GM19467 (cell line): ENCODE measurements at regions not wholly inside any gene's neighbourhood (a gene's known extent, or its start where the extent isn't known, plus 50 kb on each side); places are given as distances from the start of the nearest gene placed in this dataset.

Experiments used
- ATAC-seq: cut with Tn5 transposase; IDR thresholded peaks from one replicate; pipeline ENCODE4 v1.9.1; 2021; ENCODE audit warnings: mild to moderate bottlenecking, moderate library complexity; ENCODE audit not compliant: unreplicated experiment

GRCh38 chr10:84770824-84771223 lies 442.4 kb downstream of the CCSER2 start:
- no peak for ATAC-seq

- peak; percentile 81 for ATAC-seq
Observed at GRCh38 chr10:84783386-84783785, 455.0 kb downstream of the CCSER2 start.

DNA sequence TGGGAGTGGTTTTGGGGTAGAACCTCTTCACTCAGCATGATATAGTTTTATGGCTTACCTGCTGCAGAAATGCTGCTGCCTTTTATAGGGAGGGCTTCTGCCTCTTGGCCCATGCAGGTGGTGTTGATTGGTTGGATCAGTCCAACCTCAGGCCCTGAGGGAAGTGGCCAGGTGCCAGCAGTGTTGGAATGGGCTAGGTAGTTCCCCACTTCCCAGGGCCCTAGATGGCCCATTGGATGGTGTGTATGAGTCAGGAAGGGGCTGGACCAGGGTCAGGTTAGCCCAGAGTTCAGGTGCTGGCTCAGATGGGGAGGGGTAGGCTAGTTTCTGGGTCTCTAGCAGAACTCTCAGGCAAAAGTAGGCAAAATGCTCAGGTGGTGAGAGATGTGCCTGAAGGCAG lies 455.5 kb downstream of the CCSER2 start:
- ATAC-seq = no peak

DNA sequence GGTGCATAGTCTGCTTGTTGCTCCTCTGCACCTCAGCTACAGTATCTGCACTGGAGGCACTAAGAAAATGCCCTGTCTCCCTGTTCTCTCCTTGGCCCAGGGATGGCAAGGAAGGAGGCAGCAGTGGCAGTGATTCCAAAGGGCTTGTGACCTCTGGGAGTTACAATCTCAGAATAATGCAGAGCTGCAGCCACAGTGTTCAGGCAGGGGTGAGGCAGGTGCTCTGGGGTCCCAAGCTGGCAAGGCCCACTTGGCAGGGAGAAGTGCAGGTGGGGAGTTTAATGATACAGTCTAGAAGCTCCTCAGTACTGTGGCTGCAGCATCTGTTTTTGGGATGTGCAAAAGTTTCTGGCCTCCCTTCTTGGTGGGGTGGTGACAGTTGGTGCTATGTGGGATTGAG lies 456.4 kb downstream of the CCSER2 start:
- ATAC-seq = no peak

DNA sequence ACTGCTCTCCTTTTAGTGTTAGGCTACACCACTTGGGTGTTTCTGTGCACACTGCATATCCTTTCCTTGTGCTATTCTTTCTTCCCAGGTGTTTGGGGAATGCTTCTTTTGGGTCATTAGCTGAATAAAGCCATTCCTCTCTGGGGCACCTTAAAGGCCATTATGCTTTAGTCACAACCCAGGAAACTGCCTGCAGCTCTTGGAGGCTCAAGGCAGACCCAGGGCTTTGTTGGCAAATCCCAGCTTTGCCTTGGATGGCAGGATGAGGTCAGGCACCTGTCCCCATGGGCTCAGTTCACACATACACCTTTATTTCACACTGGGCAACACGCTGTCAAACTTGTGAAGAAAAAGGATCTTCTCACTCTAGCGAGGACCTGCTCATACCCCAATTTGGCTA lies 460.6 kb downstream of the CCSER2 start:
- no peak for ATAC-seq

- no peak for ATAC-seq
Observed at GRCh38 chr10:84798312-84798711, 469.9 kb downstream of the CCSER2 start.

- no peak for ATAC-seq
Observed at GRCh38 chr10:84801156-84801555, 472.8 kb downstream of the CCSER2 start.

DNA sequence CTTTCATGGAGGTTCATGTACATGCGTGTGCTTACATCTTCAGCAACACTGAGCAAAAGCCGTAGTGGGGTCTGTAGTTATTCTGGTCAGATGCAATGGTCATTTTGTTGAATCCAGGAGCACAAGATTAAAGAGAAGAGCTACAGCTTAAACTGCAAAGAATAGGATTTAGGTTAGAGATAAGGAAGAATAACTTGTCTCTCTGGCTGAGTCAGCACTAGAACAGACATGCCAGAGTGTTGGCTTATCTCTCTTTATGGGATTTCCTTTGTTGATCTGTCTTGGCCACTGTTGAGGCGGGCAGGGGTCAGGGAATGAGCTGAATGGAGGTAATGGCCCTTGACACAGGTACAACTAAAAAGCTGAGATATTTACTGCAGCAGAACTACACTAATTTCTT lies 473.5 kb downstream of the CCSER2 start:
- ATAC-seq = no peak

GRCh38 chr10:84805149-84805548 lies 476.8 kb downstream of the CCSER2 start:
- no peak for ATAC-seq

GRCh38 chr10:84811113-84811512 lies 482.7 kb downstream of the CCSER2 start:
- no peak for ATAC-seq

DNA sequence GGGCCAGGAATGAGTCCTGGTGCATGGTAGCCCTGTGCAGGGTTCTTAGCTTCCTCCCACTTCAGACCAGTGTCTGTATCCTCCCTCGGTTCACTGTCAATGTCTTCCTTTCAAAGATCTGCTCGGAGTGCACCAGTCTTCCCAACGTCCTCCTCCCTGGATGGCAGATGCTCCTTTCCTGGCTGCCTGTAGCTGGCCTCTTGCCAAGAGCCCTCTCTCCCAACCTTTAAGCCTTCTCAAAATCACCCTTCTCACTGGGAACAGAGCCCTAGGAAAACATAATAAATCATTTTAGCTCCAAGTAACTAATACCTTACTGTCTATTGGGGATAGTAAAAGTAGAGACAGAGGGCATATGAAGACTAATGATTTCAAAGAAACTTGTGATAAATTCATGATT lies 490.6 kb downstream of the CCSER2 start:
- ATAC-seq = no peak

DNA sequence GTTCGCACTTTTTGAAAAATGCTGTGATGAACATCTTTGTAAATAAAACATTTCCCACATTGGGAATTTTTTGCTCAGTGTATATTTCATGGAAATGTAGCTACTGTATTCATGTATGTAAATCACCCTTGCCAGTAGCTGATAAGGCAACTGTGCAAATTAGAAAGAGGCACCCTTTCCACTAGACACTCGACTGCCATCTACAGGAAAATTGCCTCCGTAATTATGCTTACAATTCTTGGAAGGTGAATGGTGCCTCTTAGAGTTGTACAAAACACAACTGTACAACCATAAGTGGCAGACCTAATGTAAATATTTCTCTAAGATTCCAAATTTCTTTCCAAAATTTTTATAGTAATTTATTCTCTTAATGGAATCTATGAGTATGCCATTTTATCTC lies 491.7 kb downstream of the CCSER2 start:
- no peak for ATAC-seq

DNA sequence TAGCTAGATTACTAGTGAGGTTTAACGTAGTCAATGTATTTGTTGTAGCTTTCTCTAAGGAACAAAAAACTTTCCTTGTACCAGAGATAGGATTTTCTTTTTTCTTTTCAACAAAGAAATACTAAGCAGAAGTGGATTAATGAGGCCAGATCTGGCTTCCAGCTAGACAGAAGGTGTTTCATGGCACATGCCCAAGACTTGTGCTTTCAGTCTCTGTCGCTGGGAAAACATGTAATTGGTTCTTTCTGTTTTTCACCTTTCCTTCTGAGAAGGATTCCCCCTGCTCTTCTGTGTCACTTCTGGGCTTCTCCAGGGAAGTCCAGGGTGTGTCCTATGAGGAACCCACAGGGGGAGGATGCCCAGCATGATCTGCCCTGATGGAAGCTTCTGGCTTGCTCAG lies 492.2 kb downstream of the CCSER2 start:
- no peak for ATAC-seq

GRCh38 chr10:84822931-84823630 lies 494.7 kb downstream of the CCSER2 start:
- ATAC-seq = no peak

DNA sequence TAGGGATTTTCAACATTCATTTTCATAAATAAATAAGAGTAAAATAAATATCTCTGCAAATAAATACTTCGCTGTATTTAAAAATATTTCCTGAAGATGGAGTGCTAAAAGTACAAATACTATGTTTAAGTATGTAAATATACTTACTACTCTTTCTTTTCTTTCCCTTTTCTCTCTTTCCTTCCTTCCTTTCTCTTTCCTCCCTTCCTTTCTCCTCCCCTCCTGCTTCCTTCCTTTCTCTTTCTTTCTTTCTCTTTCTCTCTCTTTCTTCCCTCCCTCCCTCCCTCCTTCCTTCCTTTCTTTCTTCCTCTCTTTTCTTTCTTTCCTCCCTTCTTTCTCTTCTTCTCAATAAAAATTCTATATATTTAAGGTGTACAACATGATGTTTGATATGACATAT lies 496.1 kb downstream of the CCSER2 start:
- no peak for ATAC-seq

DNA sequence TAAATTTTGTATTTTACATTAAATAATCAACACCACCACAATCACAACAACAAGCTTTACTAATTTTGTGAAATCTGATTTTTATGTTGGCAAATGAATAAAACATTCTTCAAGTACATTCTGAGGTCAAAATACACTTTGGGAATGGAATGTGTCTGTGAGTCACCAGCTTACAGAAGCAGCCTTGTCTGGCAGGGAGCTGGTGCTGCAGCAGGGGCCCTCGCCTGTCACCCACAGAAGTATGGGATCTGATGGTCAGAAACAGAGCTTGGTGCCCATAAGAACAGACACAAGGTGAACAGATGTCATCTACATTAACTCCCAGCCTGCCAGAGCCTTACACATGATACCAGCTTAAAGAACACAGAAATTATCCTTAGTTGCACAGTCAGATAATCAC lies 496.9 kb downstream of the CCSER2 start:
- no peak for ATAC-seq

DNA sequence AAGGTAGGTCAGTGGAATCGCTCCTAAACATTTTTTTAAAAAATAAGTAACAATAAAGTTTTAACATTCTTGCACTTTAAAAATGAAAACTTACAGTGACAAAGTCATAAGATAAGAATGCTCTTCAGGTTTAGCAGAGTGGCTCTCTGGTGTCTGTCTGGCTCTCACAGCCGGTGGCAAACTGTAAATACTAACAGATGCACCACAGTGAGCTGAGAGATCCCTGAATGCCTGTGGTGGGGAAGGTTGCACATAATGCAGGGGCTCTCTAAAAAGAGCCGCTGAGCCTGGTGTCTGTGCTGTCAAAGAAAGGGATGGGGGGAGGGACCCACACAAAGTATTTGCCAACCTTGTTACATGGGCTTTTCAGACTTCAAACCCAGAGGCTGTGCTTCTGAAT lies 498.3 kb downstream of the CCSER2 start:
- ATAC-seq = no peak

- ATAC-seq = no peak
Observed at GRCh38 chr10:84829131-84829530, 500.7 kb downstream of the CCSER2 start.

GRCh38 chr10:84837041-84837812 lies 508.8 kb downstream of the CCSER2 start:
- ATAC-seq = no peak

DNA sequence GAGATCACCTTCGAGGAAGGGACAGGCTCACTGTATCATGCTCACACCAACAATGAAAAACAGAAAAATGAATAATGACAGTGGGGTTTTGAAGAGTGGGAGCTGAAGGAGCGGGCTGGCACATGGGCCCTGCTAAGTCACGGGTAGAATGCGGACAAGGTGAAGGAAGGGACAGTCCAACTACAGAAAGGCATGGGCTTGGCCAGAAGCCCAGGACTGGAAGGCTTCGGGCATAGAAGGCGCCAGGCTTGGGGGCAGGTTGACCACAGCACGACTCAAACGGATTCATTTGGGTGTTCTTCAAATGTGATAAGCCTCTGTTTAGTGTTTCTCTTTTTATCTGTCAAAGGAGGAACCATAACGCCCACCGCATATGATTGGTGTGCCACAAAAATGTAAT lies 509.5 kb downstream of the CCSER2 start:
- ATAC-seq = no peak

DNA sequence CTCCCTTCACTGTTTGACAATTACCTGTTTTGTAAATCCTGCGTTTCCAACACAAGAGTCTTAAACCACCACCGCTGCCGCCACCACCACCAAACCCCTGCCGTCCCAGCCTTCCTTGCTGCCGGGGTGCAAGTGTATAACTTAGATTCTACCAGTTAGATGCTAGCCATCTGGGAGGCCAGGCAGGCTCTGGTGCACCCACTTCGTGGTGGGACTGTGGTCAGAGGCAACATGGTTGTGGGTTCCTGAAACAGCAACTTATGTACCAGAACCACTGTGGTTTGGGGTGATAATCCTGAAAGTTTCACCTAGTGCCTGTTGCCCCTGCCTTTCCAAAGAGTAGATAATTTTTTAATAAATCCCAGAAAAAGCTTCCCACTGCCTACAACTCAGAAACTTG lies 510.5 kb downstream of the CCSER2 start:
- no peak for ATAC-seq

- no peak for ATAC-seq
Observed at GRCh38 chr10:84842593-84842992, 514.2 kb downstream of the CCSER2 start.

GRCh38 chr10:84844461-84844860 lies 516.1 kb downstream of the CCSER2 start:
- no peak for ATAC-seq
